OCI-LY7 (cell line): ENCODE measurements at regions not wholly inside any gene's neighbourhood (a gene's known extent, or its start where the extent isn't known, plus 50 kb on each side); places are given as distances from the start of the nearest gene placed in this dataset.

Experiments used
- BruUV-seq: library from RNA; stranded (reverse); fragments of 400-500 nt; replicated peaks from 2 replicates; lab custom pipeline; 2021; lab: Mats Ljungman, UMichigan
- CTCF ChIA-PET: fragments of 300-600 bp; sonication (Branson Sonifier 250); formaldehyde crosslinking; loops from one replicate; lab custom pipeline; 2022; ENCODE audit warnings: antibody characterized with exemption; ENCODE audit not compliant: unreplicated experiment; lab: Charles Lee
- POLR2A ChIA-PET: fragments of 300-600 bp; sonication (Branson Sonifier 250); formaldehyde crosslinking; loops from one replicate; lab custom pipeline; 2022; ENCODE audit warnings: antibody characterized with exemption; lab: Charles Lee
- DNase-seq: peaks from one replicate; pipeline ENCODE4 v3.0.0-alpha.2; 2015; ENCODE audit warnings: low spot score
- H2AFZ ChIP-seq: fragments of 200-600 bp; sonication (generic), shearing (Covaris generic); 2 replicates; pipeline ENCODE4 v1.6.1; 2014; ENCODE audit warnings: mild to moderate bottlenecking, antibody characterized with exemption, low read length, moderate library complexity
- H3K27ac ChIP-seq: fragments of 200-600 bp; sonication (generic); 2 replicates; pipeline ENCODE4 v1.5.1; 2014; ENCODE audit warnings: mixed run types, low read depth, mild to moderate bottlenecking, moderate library complexity, low read length, inconsistent platforms; ENCODE audit not compliant: poor library complexity, severe bottlenecking
- H3K36me3 ChIP-seq: fragments of 200-600 bp; sonication (generic); 2 replicates; pipeline ENCODE4 v1.6.1; 2014; ENCODE audit warnings: mild to moderate bottlenecking, antibody characterized with exemption, low read length, moderate library complexity, mixed read lengths; ENCODE audit not compliant: insufficient read depth
- H3K4me1 ChIP-seq: fragments of 200-600 bp; sonication (generic); 2 replicates; pipeline ENCODE4 v1.5.1; 2014; ENCODE audit warnings: mild to moderate bottlenecking, low read length; ENCODE audit not compliant: insufficient read depth, poor library complexity, severe bottlenecking
- H3K4me2 ChIP-seq: fragments of 200-600 bp; sonication (generic); 2 replicates; pipeline ENCODE4 v1.6.1; 2014; ENCODE audit warnings: mild to moderate bottlenecking, low read length
- H3K4me3 ChIP-seq: fragments of 200-600 bp; sonication (generic); 2 replicates; pipeline ENCODE4 v1.5.1; 2014; ENCODE audit warnings: mild to moderate bottlenecking, low read depth, low read length; ENCODE audit not compliant: poor library complexity, severe bottlenecking
- H3K79me2 ChIP-seq: fragments of 200-600 bp; sonication (generic); 2 replicates; pipeline ENCODE4 v1.6.1; 2016; ENCODE audit warnings: low read depth, mild to moderate bottlenecking, low read length, moderate library complexity, mixed read lengths; ENCODE audit not compliant: insufficient read depth
- H3K9me2 ChIP-seq: fragments of 200-600 bp; sonication (generic); 2 replicates; pipeline ENCODE4 v1.6.1; 2016; ENCODE audit warnings: mild to moderate bottlenecking, low read length, mixed read lengths; ENCODE audit not compliant: insufficient read depth
- H3K9me3 ChIP-seq: fragments of 200-600 bp; sonication (generic); 2 replicates; pipeline ENCODE4 v1.6.1; 2014; ENCODE audit warnings: mild to moderate bottlenecking, mixed run types, low read length, mixed read lengths
- H4K20me1 ChIP-seq: fragments of 200-600 bp; sonication (generic); 2 replicates; pipeline ENCODE4 v1.6.1; 2014; ENCODE audit warnings: mild to moderate bottlenecking, antibody characterized with exemption, low read length, moderate library complexity, mixed read lengths; ENCODE audit not compliant: insufficient read depth
- EZH2phosphoT487 ChIP-seq: fragments of 200-600 bp; sonication (generic); IDR thresholded peaks from 2 replicates; pipeline ENCODE4 v1.6.1; 2018; ENCODE audit warnings: low read depth, borderline replicate concordance, mild to moderate bottlenecking, mixed run types, antibody characterized with exemption, low read length, moderate library complexity, mixed read lengths
- intact Hi-C: fragments of 100-400 bp; cut with micrococcal nuclease; formaldehyde crosslinking; loops from one replicate; pipeline ENCODE4 v1.10.0; 2022; ENCODE audit not compliant: unreplicated experiment
- TF ChIP-seq, protein P1 (sequence below): fragments of 200-600 bp; sonication (generic); conservative IDR thresholded peaks from 2 replicates; pipeline ENCODE4 v1.5.1; 2014; ENCODE audit warnings: mild to moderate bottlenecking, antibody characterized with exemption, low read length, moderate library complexity, mixed read lengths

DNA sequence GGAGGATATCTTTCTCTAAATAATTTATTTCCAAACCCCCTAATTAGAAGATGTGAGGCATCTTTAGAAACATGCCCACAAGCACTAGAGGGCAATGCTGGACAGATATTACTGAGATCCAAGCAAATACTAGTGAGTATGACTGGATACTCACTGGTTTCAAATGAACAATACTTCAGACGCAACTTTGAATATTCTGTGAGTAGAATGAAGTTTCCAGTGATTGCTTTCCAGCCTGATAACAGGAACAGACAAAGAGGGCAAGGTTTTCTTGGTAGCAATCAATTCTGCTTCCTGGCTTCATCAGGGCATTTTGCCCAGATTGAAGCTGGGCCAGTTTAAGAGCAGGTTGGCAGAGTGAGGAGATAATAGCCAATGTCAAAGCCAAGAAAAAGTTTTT is 442.6 kb upstream of the PDZRN3 start:
- ChIA-PET CTCF (no interaction called here), POLR2A (no interaction called here)
- BruUV-seq, result no TSS peak
- Histone ChIP-seq H3K4me1 (no peaks in the 10 kb centered on the region), H2AFZ (no peak overlapping the region), H3K79me2 (no peaks in the 10 kb centered on the region), H3K27ac (no peak overlapping the region), H3K4me3 (no peak overlapping the region), H3K4me2 (no peak overlapping the region), H3K9me2 (no peaks in the 10 kb centered on the region), H3K36me3 (no peaks in the 10 kb centered on the region), H3K9me3 (no peaks in the 10 kb centered on the region), H4K20me1 (no peaks in the 10 kb centered on the region)
- DNase-seq, result no peak
- intact Hi-C loops, result no loop called here
- TF ChIP-seq EZH2phosphoT487, result no peak
- TF ChIP-seq, protein P1, sequence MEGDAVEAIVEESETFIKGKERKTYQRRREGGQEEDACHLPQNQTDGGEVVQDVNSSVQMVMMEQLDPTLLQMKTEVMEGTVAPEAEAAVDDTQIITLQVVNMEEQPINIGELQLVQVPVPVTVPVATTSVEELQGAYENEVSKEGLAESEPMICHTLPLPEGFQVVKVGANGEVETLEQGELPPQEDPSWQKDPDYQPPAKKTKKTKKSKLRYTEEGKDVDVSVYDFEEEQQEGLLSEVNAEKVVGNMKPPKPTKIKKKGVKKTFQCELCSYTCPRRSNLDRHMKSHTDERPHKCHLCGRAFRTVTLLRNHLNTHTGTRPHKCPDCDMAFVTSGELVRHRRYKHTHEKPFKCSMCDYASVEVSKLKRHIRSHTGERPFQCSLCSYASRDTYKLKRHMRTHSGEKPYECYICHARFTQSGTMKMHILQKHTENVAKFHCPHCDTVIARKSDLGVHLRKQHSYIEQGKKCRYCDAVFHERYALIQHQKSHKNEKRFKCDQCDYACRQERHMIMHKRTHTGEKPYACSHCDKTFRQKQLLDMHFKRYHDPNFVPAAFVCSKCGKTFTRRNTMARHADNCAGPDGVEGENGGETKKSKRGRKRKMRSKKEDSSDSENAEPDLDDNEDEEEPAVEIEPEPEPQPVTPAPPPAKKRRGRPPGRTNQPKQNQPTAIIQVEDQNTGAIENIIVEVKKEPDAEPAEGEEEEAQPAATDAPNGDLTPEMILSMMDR, result 0 out of 2 replicates have a peak, but pooled peaks have one; percentile 13

DNA sequence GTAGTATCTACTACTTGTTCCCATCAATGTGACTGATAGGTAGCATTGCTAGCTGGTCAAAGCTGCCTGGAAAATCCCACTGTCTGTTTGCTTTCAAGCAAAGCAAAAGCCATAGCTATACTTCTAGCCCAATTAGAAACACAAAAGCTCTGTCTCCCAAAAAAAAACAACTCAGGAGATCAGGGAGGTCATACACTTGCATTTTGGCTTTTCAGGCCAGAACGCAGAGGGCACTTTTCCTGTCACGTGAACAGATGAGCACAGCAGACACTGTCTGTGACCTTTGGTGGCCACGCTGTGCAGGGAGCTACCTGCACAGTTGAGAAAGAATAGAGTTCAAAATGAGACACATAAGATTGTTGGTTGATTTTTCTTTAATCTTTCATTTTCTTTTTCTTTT is 441.7 kb upstream of the PDZRN3 start:
- no peak overlapping the region for H3K4me3 ChIP-seq
- H2AFZ ChIP-seq, result no peak overlapping the region
- no peak for DNase-seq
- ChIA-PET POLR2A (interaction anchor here (0.6 kb wide), 1 partner anchor 80 kb away, joined by 3 read pairs; no protein-coding TSS in a partner anchor), CTCF (interaction anchor here (0.5 kb wide), 1 partner anchor 10 kb away, joined by 3 read pairs; no protein-coding TSS in a partner anchor)
- H3K9me3 ChIP-seq, result no peaks in the 10 kb centered on the region
- no peaks in the 10 kb centered on the region for H4K20me1 ChIP-seq
- no peak overlapping the region for H3K27ac ChIP-seq
- BruUV-seq, result no TSS peak
- H3K79me2 ChIP-seq, result no peaks in the 10 kb centered on the region
- no peaks in the 10 kb centered on the region for H3K9me2 ChIP-seq
- no peak overlapping the region for H3K4me2 ChIP-seq
- no peak for TF ChIP-seq EZH2phosphoT487
- TF ChIP-seq, protein P1, result no peak
- H3K4me1 ChIP-seq, result no peaks in the 10 kb centered on the region
- intact Hi-C loops, result no loop called here
- no peaks in the 10 kb centered on the region for H3K36me3 ChIP-seq

DNA sequence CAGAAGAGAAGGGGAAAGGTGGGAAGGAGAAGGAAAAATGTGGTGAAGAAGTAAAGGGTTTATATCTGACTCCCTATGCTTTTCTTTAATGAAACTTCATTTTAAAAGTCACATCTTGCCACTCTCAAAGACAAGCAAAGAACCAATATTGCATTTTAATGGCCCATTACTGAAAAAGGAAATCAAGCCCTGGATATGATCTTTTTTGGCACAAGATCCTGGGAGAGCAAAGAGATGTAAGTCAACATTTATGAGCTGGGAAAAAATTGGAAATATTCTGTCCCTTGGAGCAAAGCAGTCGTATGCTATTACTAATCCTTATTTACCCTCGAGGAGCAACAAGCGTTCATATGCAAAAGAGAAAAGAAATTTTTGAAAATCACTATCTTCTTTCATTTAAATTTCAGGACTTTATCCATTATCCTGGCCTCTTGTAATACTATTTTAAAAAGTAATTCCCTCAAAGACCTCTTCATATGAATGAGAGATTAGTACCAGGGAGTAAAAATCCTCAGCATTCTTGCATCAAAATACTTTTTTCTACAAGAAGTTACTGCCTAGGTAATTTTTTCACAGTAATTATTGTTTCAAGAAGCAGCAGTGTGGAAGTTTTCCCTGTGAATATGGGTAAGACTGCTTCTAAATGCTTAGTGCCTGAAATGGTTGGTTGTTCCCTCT is 435.3 kb upstream of the PDZRN3 start:
- no peak for TF ChIP-seq EZH2phosphoT487
- TF ChIP-seq, protein P1, result no peak
- Histone ChIP-seq H3K79me2 (no peaks in the 10 kb centered on the region), H3K36me3 (no peaks in the 10 kb centered on the region), H2AFZ (no peak overlapping the region), H3K4me1 (no peaks in the 10 kb centered on the region), H3K4me2 (no peak overlapping the region), H3K4me3 (no peak overlapping the region), H3K27ac (no peak overlapping the region), H3K9me2 (no peaks in the 10 kb centered on the region), H3K9me3 (no peaks in the 10 kb centered on the region), H4K20me1 (no peaks in the 10 kb centered on the region)
- intact Hi-C loops, result no loop called here
- no TSS peak for BruUV-seq
- DNase-seq, result no peak
- POLR2A ChIA-PET, result no interaction called here
- CTCF ChIA-PET, result no interaction called here
